ENCODE measurements at regions not wholly inside any gene's neighbourhood (a gene's known extent, or its start where the extent isn't known, plus 50 kb on each side); places are given as distances from the start of the nearest gene placed in this dataset.

DNA sequence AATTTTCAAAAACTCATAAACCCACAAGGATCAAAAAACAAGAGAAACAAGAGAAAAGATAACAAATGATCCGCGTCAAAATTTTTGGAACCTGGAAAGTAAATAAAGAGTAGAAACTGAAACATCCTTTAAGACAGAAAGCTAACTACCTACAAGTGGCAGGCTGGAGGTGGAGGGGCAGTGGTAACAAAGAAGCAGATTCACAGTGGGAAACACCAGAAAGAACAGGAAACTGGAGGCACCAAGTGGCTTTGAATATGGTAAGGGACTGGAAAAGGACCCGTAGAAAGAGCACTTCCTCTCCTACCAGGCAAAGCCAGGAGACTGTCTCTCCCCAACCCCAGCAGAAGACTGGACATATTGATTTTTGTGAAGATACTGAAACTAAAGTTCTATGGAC lies 100.6 kb upstream of the TARS1 start:
- TF ChIP-seq, protein P1, sequence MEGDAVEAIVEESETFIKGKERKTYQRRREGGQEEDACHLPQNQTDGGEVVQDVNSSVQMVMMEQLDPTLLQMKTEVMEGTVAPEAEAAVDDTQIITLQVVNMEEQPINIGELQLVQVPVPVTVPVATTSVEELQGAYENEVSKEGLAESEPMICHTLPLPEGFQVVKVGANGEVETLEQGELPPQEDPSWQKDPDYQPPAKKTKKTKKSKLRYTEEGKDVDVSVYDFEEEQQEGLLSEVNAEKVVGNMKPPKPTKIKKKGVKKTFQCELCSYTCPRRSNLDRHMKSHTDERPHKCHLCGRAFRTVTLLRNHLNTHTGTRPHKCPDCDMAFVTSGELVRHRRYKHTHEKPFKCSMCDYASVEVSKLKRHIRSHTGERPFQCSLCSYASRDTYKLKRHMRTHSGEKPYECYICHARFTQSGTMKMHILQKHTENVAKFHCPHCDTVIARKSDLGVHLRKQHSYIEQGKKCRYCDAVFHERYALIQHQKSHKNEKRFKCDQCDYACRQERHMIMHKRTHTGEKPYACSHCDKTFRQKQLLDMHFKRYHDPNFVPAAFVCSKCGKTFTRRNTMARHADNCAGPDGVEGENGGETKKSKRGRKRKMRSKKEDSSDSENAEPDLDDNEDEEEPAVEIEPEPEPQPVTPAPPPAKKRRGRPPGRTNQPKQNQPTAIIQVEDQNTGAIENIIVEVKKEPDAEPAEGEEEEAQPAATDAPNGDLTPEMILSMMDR (IDR thresholded peaks at IDR 0.05; ENCODE audit: unreplicated experiment): no peak
- no TSS peak for BruUV-seq (replicated peaks)
- intact Hi-C loops (cut with micrococcal nuclease): no loop called here
- DNase-seq (ENCODE audit: unreplicated experiment): no peak
- Mint-ChIP-seq H3K36me3 (ENCODE audit: insufficient read depth, unreplicated experiment) (no peaks in the 10 kb centered on the region), H3K4me3 (ENCODE audit: unreplicated experiment) (no peak overlapping the region), H3K27me3 (ENCODE audit: insufficient read depth, unreplicated experiment) (no peaks in the 10 kb centered on the region), H3K9me3 (ENCODE audit: unreplicated experiment) (no peaks in the 10 kb centered on the region), H3K27ac (ENCODE audit: low read depth, unreplicated experiment) (peak overlapping the region; percentile 59), H3K4me1 (ENCODE audit: insufficient read depth, unreplicated experiment) (peaks cover 36% of the 10 kb centered on the region)
- CTCF ChIA-PET: interaction anchor here (0.6 kb wide), 1 partner anchor 76 kb away, joined by 3 read pairs; no protein-coding TSS in a partner anchor
- POLR2A ChIA-PET: no interaction called here

- BruUV-seq (replicated peaks): no TSS peak
- Mint-ChIP-seq H3K27ac (ENCODE audit: low read depth, unreplicated experiment) (no peak overlapping the region), H3K36me3 (ENCODE audit: insufficient read depth, unreplicated experiment) (no peaks in the 10 kb centered on the region), H3K4me3 (ENCODE audit: unreplicated experiment) (no peak overlapping the region), H3K4me1 (ENCODE audit: insufficient read depth, unreplicated experiment) (peaks cover 36% of the 10 kb centered on the region), H3K9me3 (ENCODE audit: unreplicated experiment) (no peaks in the 10 kb centered on the region), H3K27me3 (ENCODE audit: insufficient read depth, unreplicated experiment) (no peaks in the 10 kb centered on the region)
- intact Hi-C loops (cut with micrococcal nuclease): no loop called here
- TF ChIP-seq, protein P1 (IDR thresholded peaks at IDR 0.05; ENCODE audit: unreplicated experiment): no peak
- CTCF ChIA-PET: no interaction called here
- POLR2A ChIA-PET: no interaction called here
- DNase-seq (ENCODE audit: unreplicated experiment): no peak
Measured at GRCh38 chr5:33341351-33341750, 99.4 kb upstream of the TARS1 start.

DNA sequence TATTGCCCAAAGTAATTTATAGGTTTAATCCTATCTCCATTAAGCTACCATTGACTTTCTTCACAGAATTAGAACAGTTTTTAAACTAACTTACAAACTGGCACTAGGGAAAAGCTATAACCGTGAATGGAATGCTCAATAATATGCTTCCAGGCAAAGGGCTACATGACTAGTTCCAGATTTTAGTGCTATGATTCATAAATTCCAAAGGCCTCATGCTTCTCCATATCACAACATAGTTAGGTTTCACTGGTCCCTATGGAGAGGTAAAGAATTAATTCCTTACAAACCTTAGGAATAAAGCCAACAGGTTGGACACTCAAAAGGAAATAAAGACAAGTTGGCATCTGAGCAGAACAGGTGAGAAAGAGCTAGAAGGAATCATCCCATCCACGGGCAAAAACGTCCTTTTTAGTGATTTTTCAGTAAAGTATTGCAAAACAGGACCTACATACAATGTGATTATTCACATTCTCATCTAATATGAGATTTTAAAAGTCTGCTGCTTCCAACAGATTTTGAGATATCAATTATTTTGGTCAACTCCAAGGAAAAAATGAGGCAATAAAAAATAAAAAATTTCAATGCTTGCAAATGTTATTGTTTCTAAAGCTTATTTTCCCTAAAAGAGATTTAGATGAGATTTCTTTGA lies 97.0 kb upstream of the TARS1 start:
- Mint-ChIP-seq H3K27me3 (ENCODE audit: insufficient read depth, unreplicated experiment) (no peaks in the 10 kb centered on the region), H3K4me3 (ENCODE audit: unreplicated experiment) (peak overlapping the region; percentile 12), H3K36me3 (ENCODE audit: insufficient read depth, unreplicated experiment) (no peaks in the 10 kb centered on the region), H3K27ac (ENCODE audit: low read depth, unreplicated experiment) (peak overlapping the region; percentile 37), H3K4me1 (ENCODE audit: insufficient read depth, unreplicated experiment) (peaks cover 13% of the 10 kb centered on the region), H3K9me3 (ENCODE audit: unreplicated experiment) (no peaks in the 10 kb centered on the region)
- BruUV-seq (replicated peaks): no TSS peak
- peak; percentile 54 for DNase-seq (ENCODE audit: unreplicated experiment)
- TF ChIP-seq, protein P1 (IDR thresholded peaks at IDR 0.05; ENCODE audit: unreplicated experiment): no peak
- POLR2A ChIA-PET: interaction anchor here (0.6 to 3.1 kb wide), 9 partner anchors 10 to 197 kb away, joined by 3 to 23 read pairs (median 4); partner anchors contain the start of gene TARS1
- intact Hi-C loops (cut with micrococcal nuclease): no loop called here
- CTCF ChIA-PET: interaction anchor here (0.5 to 1.1 kb wide), 3 partner anchors 20 to 183 kb away, joined by 3 read pairs; no protein-coding TSS in a partner anchor

DNA sequence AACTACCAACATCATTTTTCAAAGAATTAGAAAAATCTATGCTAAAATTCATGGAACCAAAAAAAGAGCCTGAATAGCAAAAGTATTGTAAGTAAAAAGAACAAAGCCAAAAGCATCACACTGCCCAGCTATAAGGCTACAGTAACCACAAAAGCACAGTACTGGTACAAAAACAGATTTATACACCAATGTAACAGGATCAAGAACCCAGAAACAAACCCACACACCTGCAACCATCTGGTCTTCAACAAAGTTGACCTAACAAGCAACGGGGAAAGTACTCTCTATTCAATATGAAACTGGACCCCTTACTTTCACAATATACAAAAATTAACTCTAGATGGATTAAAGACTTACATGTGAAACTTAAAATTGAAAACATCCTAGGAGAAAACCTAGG lies 94.2 kb upstream of the TARS1 start:
- no peak for DNase-seq (ENCODE audit: unreplicated experiment)
- ChIA-PET CTCF (no interaction called here), POLR2A (no interaction called here)
- peaks cover 9% of the 10 kb centered on the region for H3K9me3 Mint-ChIP-seq (ENCODE audit: unreplicated experiment)
- H3K36me3 Mint-ChIP-seq (ENCODE audit: insufficient read depth, unreplicated experiment): no peaks in the 10 kb centered on the region
- H3K4me3 Mint-ChIP-seq (ENCODE audit: unreplicated experiment): no peak overlapping the region
- TF ChIP-seq, protein P1 (IDR thresholded peaks at IDR 0.05; ENCODE audit: unreplicated experiment): no peak
- no TSS peak for BruUV-seq (replicated peaks)
- intact Hi-C loops (cut with micrococcal nuclease): no loop called here
- no peak overlapping the region for H3K27ac Mint-ChIP-seq (ENCODE audit: low read depth, unreplicated experiment)
- H3K27me3 Mint-ChIP-seq (ENCODE audit: insufficient read depth, unreplicated experiment): no peaks in the 10 kb centered on the region
- peaks cover 13% of the 10 kb centered on the region for H3K4me1 Mint-ChIP-seq (ENCODE audit: insufficient read depth, unreplicated experiment)
